ENCODE measurements at regions not wholly inside any gene's neighbourhood (a gene's known extent, or its start where the extent isn't known, plus 50 kb on each side); places are given as distances from the start of the nearest gene placed in this dataset.

GRCh38 chr6:95478941-95479340, 98.4 kb upstream of the MANEA start:
- TF ChIP-seq CTCF (IDR thresholded peaks at IDR 0.05; ENCODE audit: extremely low read depth in 1 of 2, insufficient read depth in 1 of 2, low read depth in 1 of 2, low read length in 2 of 2) (no peak), EZH2 (IDR thresholded peaks at IDR 0.05; ENCODE audit: borderline replicate concordance, low read depth, low read length, severe bottlenecking) (no peak)

All from endothelial cell of umbilical vein (primary cell).